HG02642 (cell line): ENCODE measurements at regions not wholly inside any gene's neighbourhood (a gene's known extent, or its start where the extent isn't known, plus 50 kb on each side); places are given as distances from the start of the nearest gene placed in this dataset.
"Not testable (repeated sequence)": the region's sequence is repeated elsewhere in the genome, so short reads cannot be mapped to it uniquely, and the experiment has no call there.

ENCODE experiments used
- ATAC-seq: cut with Tn5 transposase; IDR thresholded peaks from one replicate; pipeline ENCODE4 v1.9.1; 2021; ENCODE audit warnings: mild to moderate bottlenecking; ENCODE audit not compliant: unreplicated experiment, poor library complexity

- ATAC-seq: no peak
Observed at GRCh38 chr9:93750045-93750444, 173.7 kb downstream of the PHF2 start.

GRCh38 chr9:93748827-93749226 lies 172.4 kb downstream of the PHF2 start:
- ATAC-seq: not testable (repeated sequence)

GRCh38 chr9:93731963-93732362 lies 155.6 kb downstream of the PHF2 start:
- ATAC-seq: no peak

GRCh38 chr9:93730648-93731047 lies 154.3 kb downstream of the PHF2 start:
- no peak for ATAC-seq

- no peak for ATAC-seq
Observed at GRCh38 chr9:93730217-93730616, 153.8 kb downstream of the PHF2 start.
